WI38 (cell line): ENCODE measurements at regions not wholly inside any gene's neighbourhood (a gene's known extent, or its start where the extent isn't known, plus 50 kb on each side); places are given as distances from the start of the nearest gene placed in this dataset.

ENCODE experiments used
- H3K4me3 ChIP-seq: 2 replicates; pipeline ENCODE4 v1.5.1; 2011; ENCODE audit warnings: low read depth, mild to moderate bottlenecking, control low read depth, low read length
- TF ChIP-seq, protein P1 (sequence below): IDR thresholded peaks from 2 replicates; pipeline ENCODE4 v1.5.1; 2012; ENCODE audit warnings: low read depth, mild to moderate bottlenecking, control low read depth, low read length

DNA sequence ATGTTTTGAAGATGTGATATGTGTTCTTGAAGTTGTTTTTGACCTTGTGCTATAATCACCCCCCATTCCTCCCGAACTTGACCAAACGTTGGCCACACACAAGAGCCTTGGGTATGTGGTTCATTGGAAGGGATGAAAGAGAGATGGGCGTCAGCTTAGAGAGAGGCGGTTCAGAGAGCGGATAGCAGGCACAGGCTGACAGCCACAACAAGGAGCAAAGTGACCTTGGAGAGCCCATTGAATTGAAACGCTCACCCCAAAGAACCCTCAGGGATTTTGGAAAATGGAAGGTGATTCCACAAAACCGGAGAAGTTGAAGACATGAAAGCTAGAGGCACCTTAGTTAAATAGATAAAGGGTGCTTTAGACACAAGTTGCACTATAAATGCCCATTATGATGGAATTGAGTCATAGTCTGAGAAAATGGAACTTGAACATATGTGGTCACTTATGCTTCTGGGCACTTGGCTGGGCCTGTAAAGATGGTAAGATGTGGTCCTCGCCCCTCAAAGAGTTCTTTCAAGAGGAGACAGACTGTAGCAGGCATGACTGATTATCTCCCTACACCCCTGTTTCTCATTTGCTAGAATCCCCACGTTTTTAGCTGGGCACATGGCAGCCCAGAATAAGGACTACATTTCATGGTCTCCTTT, 188.5 kb upstream of the HAAO start:
- TF ChIP-seq, protein P1, sequence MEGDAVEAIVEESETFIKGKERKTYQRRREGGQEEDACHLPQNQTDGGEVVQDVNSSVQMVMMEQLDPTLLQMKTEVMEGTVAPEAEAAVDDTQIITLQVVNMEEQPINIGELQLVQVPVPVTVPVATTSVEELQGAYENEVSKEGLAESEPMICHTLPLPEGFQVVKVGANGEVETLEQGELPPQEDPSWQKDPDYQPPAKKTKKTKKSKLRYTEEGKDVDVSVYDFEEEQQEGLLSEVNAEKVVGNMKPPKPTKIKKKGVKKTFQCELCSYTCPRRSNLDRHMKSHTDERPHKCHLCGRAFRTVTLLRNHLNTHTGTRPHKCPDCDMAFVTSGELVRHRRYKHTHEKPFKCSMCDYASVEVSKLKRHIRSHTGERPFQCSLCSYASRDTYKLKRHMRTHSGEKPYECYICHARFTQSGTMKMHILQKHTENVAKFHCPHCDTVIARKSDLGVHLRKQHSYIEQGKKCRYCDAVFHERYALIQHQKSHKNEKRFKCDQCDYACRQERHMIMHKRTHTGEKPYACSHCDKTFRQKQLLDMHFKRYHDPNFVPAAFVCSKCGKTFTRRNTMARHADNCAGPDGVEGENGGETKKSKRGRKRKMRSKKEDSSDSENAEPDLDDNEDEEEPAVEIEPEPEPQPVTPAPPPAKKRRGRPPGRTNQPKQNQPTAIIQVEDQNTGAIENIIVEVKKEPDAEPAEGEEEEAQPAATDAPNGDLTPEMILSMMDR: no peak
- H3K4me3 ChIP-seq: no peak overlapping the region

DNA sequence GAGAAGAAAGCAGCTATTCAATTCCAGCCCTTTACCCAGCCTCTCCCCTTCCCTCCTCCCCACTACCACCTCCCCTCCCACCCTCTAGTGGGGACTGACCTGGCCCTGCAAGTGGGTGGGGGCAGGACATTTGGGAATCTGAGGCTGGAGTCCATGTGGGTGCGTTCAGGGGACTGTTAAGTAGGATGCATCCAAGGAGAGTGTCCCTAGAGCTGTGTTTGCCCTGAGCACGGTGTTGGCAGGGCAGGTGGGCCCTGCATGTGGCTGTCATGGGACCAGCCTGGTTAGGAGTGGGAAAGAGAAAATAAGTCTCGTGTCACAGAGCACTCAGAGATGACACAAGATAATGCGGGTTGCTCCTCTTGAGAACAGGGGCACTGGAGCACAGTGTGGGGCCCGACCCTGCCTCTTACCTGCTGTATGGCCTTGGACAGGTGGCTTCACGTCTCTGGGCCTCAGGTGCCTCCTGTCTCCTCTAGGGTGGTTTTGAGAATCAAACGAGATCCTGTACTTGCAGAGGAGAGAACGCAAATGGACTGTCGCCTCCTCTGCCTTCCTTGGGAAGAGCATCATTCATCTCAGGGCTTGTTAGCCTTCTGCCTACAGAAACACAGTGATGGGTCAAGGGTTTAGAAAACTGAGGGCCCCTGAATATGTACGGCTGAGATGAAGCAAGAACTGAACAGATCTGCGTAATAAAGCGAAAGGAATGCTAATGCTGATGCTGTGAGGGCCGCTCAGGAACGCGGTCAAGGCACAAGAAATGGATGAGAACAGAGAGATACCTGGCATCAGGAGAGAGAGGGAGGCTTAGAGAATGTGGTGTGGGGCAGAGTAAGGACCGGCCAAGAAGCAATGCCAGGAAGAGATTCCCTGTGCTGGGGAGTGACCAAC, 187.7 kb upstream of the HAAO start:
- no peak overlapping the region for H3K4me3 ChIP-seq
- TF ChIP-seq, protein P1: no peak

DNA sequence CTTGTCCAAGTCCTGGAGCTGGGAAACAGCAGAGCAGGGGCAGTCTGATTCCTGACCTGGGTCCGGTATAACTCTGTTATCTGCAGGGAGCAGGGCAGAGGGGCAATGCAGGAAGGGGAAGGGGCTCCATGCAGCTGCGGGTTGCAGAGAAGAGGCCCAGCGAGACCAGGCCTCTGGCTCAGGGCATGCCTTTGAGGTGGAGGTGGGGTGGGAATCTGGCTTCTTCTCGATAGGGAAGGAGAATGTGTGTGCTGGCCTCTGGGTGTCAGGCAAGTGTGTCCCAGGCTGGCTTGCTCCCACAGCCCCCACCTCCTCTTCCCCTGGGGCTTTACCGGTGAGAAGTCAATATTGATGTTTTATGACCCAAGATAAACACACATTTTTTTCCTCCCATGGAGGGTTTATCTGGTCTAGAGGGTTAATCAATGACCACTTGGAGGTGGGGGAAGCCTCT, 187.1 kb upstream of the HAAO start:
- TF ChIP-seq, protein P1: no peak
- no peak overlapping the region for H3K4me3 ChIP-seq

DNA sequence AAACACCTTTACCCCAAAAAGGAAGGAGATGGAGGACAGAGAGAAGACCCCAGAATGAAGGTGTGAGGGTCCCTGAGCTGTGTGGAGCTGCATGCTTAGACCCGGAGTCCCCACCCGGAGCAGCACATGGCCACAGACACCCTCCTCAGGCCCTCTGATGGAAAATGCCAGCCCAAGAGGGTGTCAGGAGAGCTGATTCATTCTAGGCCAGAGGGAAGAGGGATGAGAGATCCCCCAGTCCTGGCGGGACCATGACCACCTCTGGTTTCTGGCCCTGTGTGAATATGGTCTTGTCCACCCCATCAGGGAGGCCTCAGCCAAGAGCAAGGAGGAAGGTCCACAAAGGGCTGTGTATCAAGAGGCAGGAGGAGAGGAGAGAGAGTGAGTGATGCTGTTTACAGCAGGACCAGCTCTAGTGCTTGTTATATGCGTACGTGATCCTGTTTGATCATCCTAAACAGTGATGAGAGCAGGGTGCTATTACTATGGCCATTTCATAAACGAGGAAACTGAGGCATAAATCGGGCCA, 186.6 kb upstream of the HAAO start:
- H3K4me3 ChIP-seq: no peak overlapping the region
- TF ChIP-seq, protein P1: no peak

DNA sequence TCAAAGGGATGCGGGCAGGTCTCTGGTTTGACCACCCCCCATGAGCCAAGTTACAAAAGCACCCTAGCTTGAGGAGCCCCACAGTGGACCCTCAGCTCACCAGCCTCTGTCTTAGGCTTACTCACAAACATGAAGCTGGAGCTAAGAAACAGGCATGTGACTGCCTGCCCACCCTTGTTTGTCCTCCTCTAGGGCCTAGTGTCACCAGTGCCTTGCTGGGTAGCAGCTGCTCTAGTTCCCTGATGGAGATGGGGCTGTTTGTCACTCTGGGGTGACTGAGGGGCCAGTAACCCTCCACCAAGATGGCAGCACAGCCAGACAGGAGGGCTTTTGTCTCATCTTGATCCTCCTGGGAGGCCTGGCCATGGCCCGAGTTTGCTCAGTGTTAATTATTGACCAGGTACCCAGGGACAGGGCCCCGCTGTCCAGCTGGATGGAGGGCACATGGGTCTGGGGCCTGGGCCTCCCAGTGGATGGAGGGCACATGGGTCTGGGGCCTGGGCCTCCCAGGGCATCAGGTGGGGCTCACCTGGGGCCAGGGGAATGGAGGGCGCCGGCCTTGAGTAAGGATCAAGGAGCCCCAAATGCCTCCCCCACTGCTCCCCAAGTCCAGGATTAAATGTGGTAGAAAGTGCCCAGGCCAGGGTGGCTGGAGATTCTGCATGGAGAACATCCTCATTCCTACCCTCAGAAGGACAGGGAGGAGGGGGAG, 185.9 kb upstream of the HAAO start:
- no peak overlapping the region for H3K4me3 ChIP-seq
- TF ChIP-seq, protein P1: no peak

DNA sequence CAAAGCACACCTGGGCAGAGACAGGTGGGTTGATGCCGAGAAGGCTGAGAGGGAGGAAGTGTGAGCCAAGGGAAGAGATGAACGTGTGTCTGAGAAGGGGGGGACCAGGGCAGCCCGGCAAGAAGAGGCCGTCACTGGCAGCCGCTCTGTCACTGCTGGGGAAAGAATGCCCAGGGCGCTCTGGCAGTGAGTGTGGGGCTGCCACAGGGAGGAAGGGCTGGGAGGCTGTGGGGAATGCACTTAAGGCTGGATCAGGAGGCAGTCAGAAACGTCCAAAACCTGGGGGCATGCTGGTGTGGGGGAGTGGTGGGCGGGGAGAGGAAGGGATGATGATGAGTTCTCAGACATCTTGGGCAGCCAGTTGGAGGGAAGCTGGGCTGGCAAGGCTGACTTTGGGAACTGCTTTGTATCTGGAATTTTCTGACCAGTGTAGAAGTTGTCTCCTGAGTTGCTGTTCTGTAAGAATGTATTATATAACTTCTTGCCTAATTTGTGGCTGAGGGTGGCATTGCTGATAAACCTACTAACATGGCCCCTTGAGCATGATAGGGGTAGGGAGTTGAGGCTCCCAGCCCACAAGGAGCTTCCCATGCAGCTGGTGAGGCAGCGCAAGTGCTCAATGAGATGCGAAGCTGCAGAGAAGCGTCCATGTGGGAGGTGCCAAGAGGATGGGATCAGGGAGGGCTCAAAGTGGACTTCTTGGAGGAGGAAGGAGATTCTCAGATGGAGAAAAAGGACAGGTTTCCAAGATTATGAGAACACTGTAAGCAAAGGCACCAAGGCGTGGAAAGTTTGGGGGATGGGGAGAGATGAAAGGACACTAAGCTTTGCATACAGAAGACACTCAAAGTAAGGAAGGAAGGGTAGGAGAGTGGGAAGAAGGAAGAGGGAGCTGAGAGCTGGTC, 185.1 kb upstream of the HAAO start:
- TF ChIP-seq, protein P1: no peak
- H3K4me3 ChIP-seq: no peak overlapping the region
